GM12872 (cell line): ENCODE measurements at regions not wholly inside any gene's neighbourhood (a gene's known extent, or its start where the extent isn't known, plus 50 kb on each side); places are given as distances from the start of the nearest gene placed in this dataset.

Source experiments
- CTCF ChIP-seq: IDR thresholded peaks from 3 replicates; pipeline ENCODE4 v1.5.1; 2011; ENCODE audit warnings: low read depth, mild to moderate bottlenecking, low read length, moderate library complexity; ENCODE audit not compliant: insufficient read depth

GRCh38 chr14:97101561-97101960, 304.4 kb downstream of the VRK1 start:
- TF ChIP-seq CTCF: no peak

- TF ChIP-seq CTCF: no peak
These were observed 306.8 kb downstream of the VRK1 start for GRCh38 chr14:97104029-97104428.

GRCh38 chr14:97106166-97106565, 309.0 kb downstream of the VRK1 start:
- no peak for TF ChIP-seq CTCF

GRCh38 chr14:97106609-97107008, 309.4 kb downstream of the VRK1 start:
- no peak for TF ChIP-seq CTCF

- no peak for TF ChIP-seq CTCF
These were observed 309.9 kb downstream of the VRK1 start for GRCh38 chr14:97107080-97107479.

- no peak for TF ChIP-seq CTCF
These were observed 310.6 kb downstream of the VRK1 start for GRCh38 chr14:97107760-97108159.

GRCh38 chr14:97109234-97109633, 312.1 kb downstream of the VRK1 start:
- no peak for TF ChIP-seq CTCF

GRCh38 chr14:97113339-97113738, 316.2 kb downstream of the VRK1 start:
- no peak for TF ChIP-seq CTCF
